Body of pancreas (tissue), 4 donors: ENCODE measurements at regions not wholly inside any gene's neighbourhood (a gene's known extent, or its start where the extent isn't known, plus 50 kb on each side); places are given as distances from the start of the nearest gene placed in this dataset.

Experiments
- ATAC-seq: fragments of 150-250 bp; one replicate; pipeline ENCODE4 v1.9.1; 2016
- DNase-seq, 4 donors: peaks; one replicate each; pipeline ENCODE4 v3.0.0-alpha.2; 2019
- H3K27ac ChIP-seq, 4 donors: fragments of 200-600 bp; sonication (generic); 1 replicate in 3 of 4; 2 replicates in 1 of 4; pipeline versions ENCODE4 v1.5.1 to v1.6.1; 2016 to 2019; ENCODE audit warnings: mild to moderate bottlenecking in 1 of 4, mixed read lengths in 1 of 4, moderate library complexity in 1 of 4
- H3K27me3 ChIP-seq, 2 donors: fragments of 200-600 bp; sonication (generic); one replicate each; pipeline ENCODE4 v1.6.0; 2016; ENCODE audit warnings: mild to moderate bottlenecking in 1 of 2
- H3K36me3 ChIP-seq, 2 donors: fragments of 200-600 bp; sonication (generic); replicated peaks in 1 of 2; 2 replicates each; pipeline ENCODE4 v1.5.1; 2016; ENCODE audit warnings: low read depth in 2 of 2; ENCODE audit not compliant: insufficient read depth in 1 of 2
- H3K4me1 ChIP-seq: fragments of 200-600 bp; sonication (generic); one replicate; pipeline ENCODE4 v1.6.0; 2016
- H3K4me3 ChIP-seq, 2 donors: fragments of 200-600 bp; sonication (generic); 1 replicate in 1 of 2; 2 replicates in 1 of 2; pipeline ENCODE4 v1.5.1; 2016 to 2019
- H3K9me3 ChIP-seq, 3 donors: fragments of 200-600 bp; sonication (generic); 1 replicate in 2 of 3; 2 replicates in 1 of 3; pipeline ENCODE4 v1.5.1; 2016
- POLR2A ChIP-seq, 3 donors: fragments of 450-650 bp; IDR thresholded peaks; one replicate each; pipeline ENCODE4 v1.6.1; 2016; ENCODE audit warnings: antibody characterized with exemption in 3 of 3, mild to moderate bottlenecking in 2 of 3
- WGBS, 2 donors: methylation state at CpG; one replicate each; pipeline ENCODE4 v1.1.5; 2017; 5-methylcytosine and 5-hydroxymethylcytosine counted together
- intact Hi-C: fragments of 100-400 bp; cut with DNase I; formaldehyde crosslinking; loops from one replicate; pipeline ENCODE4 v1.15.1; 2023
- TF ChIP-seq, protein P1 (sequence below), 7 experiments: fragments of 450-650 bp in 4 of 7; fragments of 200-600 bp in 3 of 7; sonication (generic) in 3 of 7; IDR thresholded peaks; one replicate each; pipeline ENCODE4 v1.5.1; 2016 to 2019; ENCODE audit warnings: antibody characterized with exemption in 7 of 7

DNA sequence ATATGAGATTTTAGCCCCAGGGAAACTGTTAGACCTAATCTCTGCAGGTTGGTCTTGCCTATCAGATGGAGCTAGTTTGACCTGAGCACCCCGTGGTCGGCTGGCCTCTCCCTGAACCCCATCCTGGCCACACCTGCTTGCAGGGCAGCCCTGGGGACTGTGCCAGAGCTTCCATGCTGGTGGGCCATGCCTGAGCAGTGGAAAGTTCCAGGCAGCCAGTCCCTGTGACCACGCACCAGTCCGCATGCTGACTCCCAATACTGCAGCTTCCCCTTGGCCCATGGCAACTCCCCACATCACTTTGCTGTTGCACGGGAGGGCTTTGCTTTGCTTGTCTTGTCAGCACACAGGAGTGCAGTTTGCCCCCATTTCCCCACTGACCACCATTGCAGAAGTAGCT, 427.8 kb upstream of the SEMA3D start:
- ATAC-seq (no peak), DNase-seq (no peak)
- Histone ChIP-seq H3K36me3 (no peaks in the 10 kb centered on the region), H3K4me3 (no peak overlapping the region), H3K27ac (no peak overlapping the region), H3K9me3 (no peaks in the 10 kb centered on the region), H3K4me1 (no peaks in the 10 kb centered on the region), H3K27me3 (no peaks in the 10 kb centered on the region)
- TF ChIP-seq, protein P1, sequence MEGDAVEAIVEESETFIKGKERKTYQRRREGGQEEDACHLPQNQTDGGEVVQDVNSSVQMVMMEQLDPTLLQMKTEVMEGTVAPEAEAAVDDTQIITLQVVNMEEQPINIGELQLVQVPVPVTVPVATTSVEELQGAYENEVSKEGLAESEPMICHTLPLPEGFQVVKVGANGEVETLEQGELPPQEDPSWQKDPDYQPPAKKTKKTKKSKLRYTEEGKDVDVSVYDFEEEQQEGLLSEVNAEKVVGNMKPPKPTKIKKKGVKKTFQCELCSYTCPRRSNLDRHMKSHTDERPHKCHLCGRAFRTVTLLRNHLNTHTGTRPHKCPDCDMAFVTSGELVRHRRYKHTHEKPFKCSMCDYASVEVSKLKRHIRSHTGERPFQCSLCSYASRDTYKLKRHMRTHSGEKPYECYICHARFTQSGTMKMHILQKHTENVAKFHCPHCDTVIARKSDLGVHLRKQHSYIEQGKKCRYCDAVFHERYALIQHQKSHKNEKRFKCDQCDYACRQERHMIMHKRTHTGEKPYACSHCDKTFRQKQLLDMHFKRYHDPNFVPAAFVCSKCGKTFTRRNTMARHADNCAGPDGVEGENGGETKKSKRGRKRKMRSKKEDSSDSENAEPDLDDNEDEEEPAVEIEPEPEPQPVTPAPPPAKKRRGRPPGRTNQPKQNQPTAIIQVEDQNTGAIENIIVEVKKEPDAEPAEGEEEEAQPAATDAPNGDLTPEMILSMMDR (IDR thresholded peaks at IDR 0.05), result no peak
- TF ChIP-seq POLR2A (IDR thresholded peaks at IDR 0.05), result no peak
- intact Hi-C loops, result no loop called here
- WGBS, 2 donors, result 76 to 100% methylated on average over 3 to 5 of the region's 5 CpGs

DNA sequence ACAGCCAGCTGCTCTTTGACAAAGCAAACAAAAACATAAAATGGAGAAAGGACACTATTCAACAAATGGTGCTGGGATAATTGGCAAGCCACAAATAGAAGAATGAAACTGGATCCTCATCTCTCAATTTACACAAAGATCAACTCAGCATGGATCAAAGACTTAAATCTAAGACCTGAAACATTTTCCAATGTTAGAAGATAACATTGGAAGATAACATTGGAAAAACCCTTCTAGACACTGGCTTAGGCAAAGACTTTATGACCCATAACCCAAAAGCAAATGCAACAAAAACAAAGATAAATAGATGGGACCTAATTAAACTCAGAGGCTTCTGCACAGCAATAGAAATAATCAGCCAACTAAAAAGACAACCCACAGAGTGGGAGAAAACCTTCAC, 425.7 kb upstream of the SEMA3D start:
- TF ChIP-seq, protein P1 (IDR thresholded peaks at IDR 0.05), result no peak
- no peak for TF ChIP-seq POLR2A (IDR thresholded peaks at IDR 0.05)
- intact Hi-C loops, result no loop called here
- ATAC-seq, result no peak

DNA sequence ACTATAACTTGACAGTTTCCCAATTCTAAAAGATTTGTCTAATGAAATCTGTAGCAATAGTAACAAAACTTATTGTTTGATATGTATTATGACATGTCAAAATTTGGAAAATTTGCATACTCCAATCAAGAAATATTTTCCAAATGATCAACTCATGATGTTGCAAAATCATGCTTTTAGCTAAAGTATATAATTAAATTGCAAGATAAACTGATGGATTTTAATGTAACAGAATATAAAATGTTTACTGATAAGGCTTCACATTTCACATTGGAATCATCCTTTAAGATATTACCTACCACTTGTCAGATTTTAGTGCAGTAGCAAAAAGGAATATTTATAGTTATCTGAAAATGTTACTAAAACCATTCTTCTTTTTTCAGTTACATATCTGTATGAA, 421.9 kb upstream of the SEMA3D start:
- no peaks in the 10 kb centered on the region for H3K36me3 ChIP-seq
- TF ChIP-seq, protein P1 (IDR thresholded peaks at IDR 0.05), result no peak
- TF ChIP-seq POLR2A (IDR thresholded peaks at IDR 0.05), result no peak
- intact Hi-C loops, result no loop called here
- H3K27me3 ChIP-seq, result no peaks in the 10 kb centered on the region
- no peaks in the 10 kb centered on the region for H3K4me1 ChIP-seq
- H3K4me3 ChIP-seq, result no peak overlapping the region
- DNase-seq (no peak), ATAC-seq (no peak)
- no peaks in the 10 kb centered on the region for H3K9me3 ChIP-seq
- no peak overlapping the region for H3K27ac ChIP-seq

More for the DNA sequence above, 425.7 kb upstream of the SEMA3D start:
- no peak overlapping the region for H3K27ac ChIP-seq
- H3K4me1 ChIP-seq, result no peaks in the 10 kb centered on the region
- H3K36me3 ChIP-seq, result no peaks in the 10 kb centered on the region
- H3K9me3 ChIP-seq, result no peaks in the 10 kb centered on the region
- H3K27me3 ChIP-seq, result no peaks in the 10 kb centered on the region
- no peak for DNase-seq
- H3K4me3 ChIP-seq, result no peak overlapping the region

DNA sequence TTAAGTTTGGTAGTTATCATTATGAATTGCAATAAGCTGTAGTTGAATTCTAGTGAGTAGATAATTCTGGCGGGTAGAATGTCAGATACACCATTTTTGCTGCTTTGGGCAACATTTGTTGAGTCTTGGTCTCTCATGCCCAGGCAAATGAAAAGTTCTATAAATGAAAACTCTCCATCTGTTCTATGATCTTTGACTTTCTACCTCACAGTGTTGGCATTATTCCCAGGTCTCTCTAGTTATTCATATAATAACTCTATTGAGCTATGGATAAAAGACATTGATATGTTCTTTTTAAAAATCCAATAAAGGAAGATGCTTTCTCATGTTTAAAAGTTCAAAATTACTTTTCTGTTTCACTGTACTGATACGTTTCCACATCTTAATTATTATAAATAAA, 415.3 kb upstream of the SEMA3D start:
- intact Hi-C loops, result no loop called here
- TF ChIP-seq POLR2A (IDR thresholded peaks at IDR 0.05), result no peak
- TF ChIP-seq, protein P1 (IDR thresholded peaks at IDR 0.05), result no peak
- no peak overlapping the region for H3K4me3 ChIP-seq
- no peak for DNase-seq
- H3K27me3 ChIP-seq, result no peaks in the 10 kb centered on the region
- H3K27ac ChIP-seq, result no peak overlapping the region
- no peaks in the 10 kb centered on the region for H3K9me3 ChIP-seq
- 41 to 53% methylated on average over 2 of the region's 2 CpGs for WGBS, 2 donors
- H3K4me1 ChIP-seq, result no peaks in the 10 kb centered on the region
- ATAC-seq, result no peak
- H3K36me3 ChIP-seq, result no peaks in the 10 kb centered on the region

DNA sequence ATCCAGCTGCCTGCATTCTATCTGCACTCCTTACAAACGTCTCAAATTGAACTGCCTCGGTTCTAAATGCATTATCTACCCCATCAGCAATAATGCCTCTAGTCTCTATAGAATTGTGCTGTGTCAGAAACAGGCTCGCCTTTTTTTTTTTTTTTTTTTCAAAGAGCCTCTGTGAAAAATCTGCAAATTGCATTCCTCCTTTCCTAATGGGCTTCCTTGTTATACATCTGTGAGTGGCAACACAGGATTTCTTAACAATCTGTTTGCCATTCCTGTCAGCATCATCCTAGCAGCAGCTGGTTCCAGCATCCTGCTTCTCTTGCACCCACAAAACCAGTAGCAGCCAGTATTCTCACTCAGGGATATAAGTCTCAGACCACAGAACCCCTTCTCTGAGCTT, 413.5 kb upstream of the SEMA3D start:
- Histone ChIP-seq H3K36me3 (no peaks in the 10 kb centered on the region), H3K27me3 (no peaks in the 10 kb centered on the region), H3K27ac (no peak overlapping the region), H3K9me3 (no peaks in the 10 kb centered on the region), H3K4me3 (no peak overlapping the region), H3K4me1 (no peaks in the 10 kb centered on the region)
- TF ChIP-seq, protein P1 (IDR thresholded peaks at IDR 0.05), result no peak
- no peak for TF ChIP-seq POLR2A (IDR thresholded peaks at IDR 0.05)
- intact Hi-C loops, result no loop called here
- ATAC-seq (no peak), DNase-seq (no peak)
- WGBS, 2 donors, result 7 to 19% methylated on average over 3 of the region's 3 CpGs
